C4-2B (cell line): ENCODE measurements at regions not wholly inside any gene's neighbourhood (a gene's known extent, or its start where the extent isn't known, plus 50 kb on each side); places are given as distances from the start of the nearest gene placed in this dataset.

Experiments used
- H3K27ac ChIP-seq: fragments of 450-650 bp; 2 replicates; pipeline ENCODE4 v1.5.1; 2017
- ZFX ChIP-seq: fragments of 450-650 bp; IDR thresholded peaks from 2 replicates; pipeline ENCODE4 v1.6.1; 2017
- TF ChIP-seq, protein P1 (sequence below): fragments of 450-650 bp; conservative IDR thresholded peaks from 2 replicates; pipeline ENCODE4 v1.5.1; 2017; ENCODE audit warnings: mild to moderate bottlenecking

DNA sequence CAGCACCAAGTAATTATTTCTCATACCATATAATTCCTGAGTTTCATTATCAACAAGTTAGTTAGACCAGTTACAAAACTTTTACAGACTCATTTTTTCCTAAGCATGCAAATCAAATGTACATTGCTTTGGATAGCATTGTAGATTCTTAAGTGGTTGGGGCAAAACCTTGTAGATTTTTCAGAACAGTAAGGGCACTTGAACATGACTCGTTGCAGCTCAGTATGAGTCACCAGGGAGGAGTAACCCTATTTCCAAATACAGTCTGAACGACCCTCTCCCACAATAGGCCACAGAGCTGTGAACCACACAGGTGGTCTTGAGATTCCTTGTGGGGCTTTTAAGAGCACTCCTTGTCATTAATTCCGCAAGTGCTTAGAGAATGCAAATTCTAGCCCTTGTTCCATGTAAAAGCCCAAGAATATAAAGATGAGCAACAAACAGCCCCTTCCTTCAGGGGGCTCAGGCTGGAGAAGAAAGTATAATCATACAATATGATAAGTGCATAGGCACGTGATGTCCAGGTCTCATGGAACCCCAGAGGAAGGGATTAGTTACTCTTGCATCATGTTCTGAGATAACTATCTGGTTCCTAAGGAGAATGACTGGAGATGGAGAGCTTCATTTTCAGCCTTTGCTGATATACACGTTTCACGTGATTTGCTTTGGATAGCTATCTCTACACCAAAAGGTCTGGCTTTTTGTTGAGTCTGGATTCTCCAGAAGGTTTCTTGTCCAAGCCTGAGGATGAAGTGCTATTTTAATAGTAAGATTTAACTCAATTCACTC, 295.7 kb downstream of the KCNN2 start:
- no peak overlapping the region for H3K27ac ChIP-seq
- TF ChIP-seq, protein P1, sequence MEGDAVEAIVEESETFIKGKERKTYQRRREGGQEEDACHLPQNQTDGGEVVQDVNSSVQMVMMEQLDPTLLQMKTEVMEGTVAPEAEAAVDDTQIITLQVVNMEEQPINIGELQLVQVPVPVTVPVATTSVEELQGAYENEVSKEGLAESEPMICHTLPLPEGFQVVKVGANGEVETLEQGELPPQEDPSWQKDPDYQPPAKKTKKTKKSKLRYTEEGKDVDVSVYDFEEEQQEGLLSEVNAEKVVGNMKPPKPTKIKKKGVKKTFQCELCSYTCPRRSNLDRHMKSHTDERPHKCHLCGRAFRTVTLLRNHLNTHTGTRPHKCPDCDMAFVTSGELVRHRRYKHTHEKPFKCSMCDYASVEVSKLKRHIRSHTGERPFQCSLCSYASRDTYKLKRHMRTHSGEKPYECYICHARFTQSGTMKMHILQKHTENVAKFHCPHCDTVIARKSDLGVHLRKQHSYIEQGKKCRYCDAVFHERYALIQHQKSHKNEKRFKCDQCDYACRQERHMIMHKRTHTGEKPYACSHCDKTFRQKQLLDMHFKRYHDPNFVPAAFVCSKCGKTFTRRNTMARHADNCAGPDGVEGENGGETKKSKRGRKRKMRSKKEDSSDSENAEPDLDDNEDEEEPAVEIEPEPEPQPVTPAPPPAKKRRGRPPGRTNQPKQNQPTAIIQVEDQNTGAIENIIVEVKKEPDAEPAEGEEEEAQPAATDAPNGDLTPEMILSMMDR: no peak
- no peak for TF ChIP-seq ZFX

DNA sequence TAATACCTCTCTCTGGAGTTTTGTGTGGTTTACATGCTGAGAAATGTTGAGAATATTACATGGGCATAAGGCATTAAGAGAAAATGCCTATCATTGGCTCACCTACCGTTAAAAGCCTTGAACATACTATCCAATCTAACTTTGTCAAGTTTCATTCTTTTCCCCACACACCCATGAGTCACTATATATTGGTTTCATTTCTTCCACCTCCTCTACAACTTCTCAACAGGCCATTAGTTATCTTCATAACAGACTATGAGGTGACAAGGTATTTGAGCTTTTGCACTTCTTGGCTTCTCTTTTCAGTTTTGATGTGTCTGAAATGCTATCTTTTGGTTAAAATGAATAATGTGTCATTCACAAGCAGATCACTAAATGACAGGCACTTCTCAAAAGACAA, 288.0 kb downstream of the KCNN2 start:
- H3K27ac ChIP-seq: no peak overlapping the region
- TF ChIP-seq, protein P1: no peak
- no peak for TF ChIP-seq ZFX

DNA sequence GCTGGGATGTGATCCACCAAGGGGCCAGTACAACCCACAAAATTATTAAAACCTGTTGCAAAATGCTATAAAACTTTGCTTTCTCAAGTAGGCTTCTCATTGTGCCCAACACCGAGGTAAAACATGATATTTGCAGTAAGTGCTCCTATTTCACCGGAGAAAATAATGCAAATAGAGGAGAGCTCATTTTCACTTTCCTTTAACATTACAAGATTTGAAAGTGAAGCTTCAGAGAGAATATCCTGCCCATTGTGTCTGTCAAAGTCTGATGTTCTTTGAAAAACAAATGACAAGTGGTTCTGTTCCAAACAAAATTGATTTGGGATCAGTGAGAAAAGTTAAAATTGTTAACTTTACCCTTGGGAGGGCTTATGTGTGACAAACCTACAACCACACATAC, 287.1 kb downstream of the KCNN2 start:
- no peak overlapping the region for H3K27ac ChIP-seq
- no peak for TF ChIP-seq ZFX
- TF ChIP-seq, protein P1: no peak

DNA sequence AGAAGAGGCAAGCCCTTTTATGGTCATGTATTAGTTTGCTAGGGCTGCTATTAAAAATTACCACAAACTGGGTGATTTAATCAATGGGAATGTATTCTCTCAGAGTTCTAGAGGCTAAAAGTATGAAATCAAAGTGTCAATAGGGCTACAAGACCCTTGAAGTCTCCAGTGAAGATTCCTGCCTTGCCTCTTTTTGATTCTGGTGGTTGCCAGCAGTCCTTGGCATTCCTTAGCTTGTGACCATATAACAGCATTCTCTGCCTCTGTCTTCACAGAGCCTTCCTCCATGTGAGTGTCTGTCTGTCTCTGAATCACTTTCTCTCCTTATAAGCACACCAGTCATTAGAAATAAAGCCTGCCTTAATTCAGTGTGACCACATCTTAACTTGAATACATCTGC, 282.7 kb downstream of the KCNN2 start:
- no peak for TF ChIP-seq ZFX
- TF ChIP-seq, protein P1: no peak
- no peak overlapping the region for H3K27ac ChIP-seq

DNA sequence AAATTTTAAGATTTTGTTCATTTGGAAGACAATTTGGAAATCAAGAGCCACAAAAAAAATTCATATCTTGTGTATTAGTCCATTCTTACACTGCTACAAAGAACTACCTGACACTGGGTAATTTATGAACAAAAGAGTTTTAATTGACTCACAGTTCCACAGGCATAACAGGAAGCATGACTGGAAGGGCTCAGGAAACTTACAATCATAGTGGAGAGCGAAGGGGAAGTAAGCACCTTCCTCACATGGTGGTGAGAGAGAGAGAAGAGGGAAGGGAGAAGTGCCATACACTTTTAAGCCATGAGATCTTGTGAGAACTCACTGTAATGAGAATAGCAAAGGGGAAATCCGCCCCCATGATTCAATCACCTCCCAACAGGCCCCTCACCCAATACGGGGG, 274.4 kb downstream of the KCNN2 start:
- TF ChIP-seq ZFX: no peak
- TF ChIP-seq, protein P1: no peak
- no peak overlapping the region for H3K27ac ChIP-seq

DNA sequence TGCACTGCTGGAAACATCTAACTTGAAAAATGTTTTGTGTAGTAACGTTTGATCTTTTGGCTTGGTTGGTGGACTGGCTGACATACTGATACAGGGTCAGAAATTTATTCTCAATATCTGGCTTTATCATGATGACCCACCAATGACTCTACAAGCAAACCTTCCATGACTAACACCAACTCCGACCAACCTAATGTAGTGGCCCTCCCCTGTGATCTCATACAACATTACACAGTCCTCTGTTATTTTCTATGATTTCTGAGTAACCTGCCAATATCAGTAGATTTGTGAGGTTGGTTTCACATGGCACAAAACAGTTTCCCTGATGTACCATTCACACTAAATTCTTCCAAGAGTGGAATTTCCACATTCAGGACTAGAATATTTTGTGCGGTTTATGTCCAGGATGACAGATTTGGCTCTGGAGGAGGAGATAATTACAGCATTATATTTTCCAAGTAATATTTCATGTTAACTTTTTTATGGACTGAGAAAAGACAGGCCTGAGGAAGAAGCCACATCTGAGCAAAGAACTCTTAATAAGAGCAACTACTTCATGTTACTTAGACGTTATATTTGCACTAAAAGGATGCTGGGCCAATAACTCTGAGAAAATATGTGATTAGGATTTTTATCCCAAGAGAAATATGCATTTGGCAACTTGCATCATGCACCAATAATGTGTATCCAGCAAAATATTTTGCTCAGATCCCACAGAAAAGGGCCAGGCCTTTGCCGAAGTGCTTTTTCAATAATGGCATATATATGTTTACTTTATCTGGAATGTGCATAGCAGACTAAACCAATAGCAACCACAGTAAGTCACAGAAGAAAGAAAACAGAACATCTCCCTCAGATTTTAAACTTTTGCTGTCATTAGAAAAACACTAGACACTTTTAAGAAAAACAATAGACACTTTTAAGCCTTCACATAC, 273.4 kb downstream of the KCNN2 start:
- no peak for TF ChIP-seq ZFX
- TF ChIP-seq, protein P1: no peak
- no peak overlapping the region for H3K27ac ChIP-seq

DNA sequence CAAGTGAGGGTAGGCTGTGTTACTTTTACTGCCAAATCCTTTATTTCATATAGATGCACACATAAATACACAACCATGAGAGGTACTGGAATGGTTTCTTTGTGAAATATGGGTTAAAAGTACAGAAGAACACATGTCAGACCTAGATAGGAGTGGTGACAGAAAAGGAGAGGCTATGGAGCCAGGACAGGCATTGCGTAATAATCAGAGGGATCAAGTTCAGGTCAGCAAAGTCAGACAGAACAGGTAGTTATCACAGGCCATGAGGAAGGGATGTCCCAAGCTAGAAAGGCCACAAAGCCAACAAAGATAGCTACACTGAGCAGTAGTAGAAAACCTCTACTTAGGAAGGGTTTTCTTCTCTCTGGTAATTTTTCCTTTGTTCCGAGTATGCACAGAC, 272.6 kb downstream of the KCNN2 start:
- H3K27ac ChIP-seq: no peak overlapping the region
- TF ChIP-seq, protein P1: no peak
- TF ChIP-seq ZFX: no peak
